ENCODE measurements at regions not wholly inside any gene's neighbourhood (a gene's known extent, or its start where the extent isn't known, plus 50 kb on each side); places are given as distances from the start of the nearest gene placed in this dataset.

- no peak for TF ChIP-seq RAD21 (IDR thresholded peaks at IDR 0.05; ENCODE audit: low read depth)
- TF ChIP-seq CEBPB (IDR thresholded peaks at IDR 0.05) = no peak
- no peak for TF ChIP-seq TCF12 (IDR thresholded peaks at IDR 0.05; ENCODE audit: low read depth)
- no peak for TF ChIP-seq TEAD4 (IDR thresholded peaks at IDR 0.05)
- no peak for TF ChIP-seq YY1 (IDR thresholded peaks at IDR 0.05; ENCODE audit: low read depth)
- TF ChIP-seq CREB1 (IDR thresholded peaks at IDR 0.05; ENCODE audit: low read depth) = no peak
- TF ChIP-seq EP300 (IDR thresholded peaks at IDR 0.05; ENCODE audit: borderline replicate concordance) = no peak
- no peak for TF ChIP-seq ZBTB7A (IDR thresholded peaks at IDR 0.05; ENCODE audit: low read depth)
Observed at GRCh38 chr1:78279051-78279450, 211.7 kb upstream of the PTGFR start.

GRCh38 chr1:78280626-78281025 lies 210.1 kb upstream of the PTGFR start:
- TF ChIP-seq YY1 (IDR thresholded peaks at IDR 0.05; ENCODE audit: low read depth) (no peak), NFIC (IDR thresholded peaks at IDR 0.05) (no peak)

GRCh38 chr1:78281580-78281979 lies 209.2 kb upstream of the PTGFR start:
- no peak for TF ChIP-seq USF1 (IDR thresholded peaks at IDR 0.05)
- TF ChIP-seq MAX (IDR thresholded peaks at IDR 0.05) = no peak
- no peak for TF ChIP-seq YY1 (IDR thresholded peaks at IDR 0.05; ENCODE audit: low read depth)
- no peak for TF ChIP-seq EGR1 (IDR thresholded peaks at IDR 0.05)
- TF ChIP-seq RAD21 (IDR thresholded peaks at IDR 0.05; ENCODE audit: low read depth) = no peak
- TF ChIP-seq REST (IDR thresholded peaks at IDR 0.05; ENCODE audit: low read depth) = no peak
- TF ChIP-seq FOXM1 (IDR thresholded peaks at IDR 0.05; ENCODE audit: borderline replicate concordance, low read depth) = no peak
- no peak for TF ChIP-seq TCF12 (IDR thresholded peaks at IDR 0.05; ENCODE audit: low read depth)
- no peak for TF ChIP-seq CEBPB (IDR thresholded peaks at IDR 0.05)
- TF ChIP-seq TAF1 (IDR thresholded peaks at IDR 0.05; ENCODE audit: low read depth) = no peak
- TF ChIP-seq NFIC (IDR thresholded peaks at IDR 0.05) = no peak
- no peak for TF ChIP-seq ZBTB7A (IDR thresholded peaks at IDR 0.05; ENCODE audit: low read depth)
- no peak for TF ChIP-seq TEAD4 (IDR thresholded peaks at IDR 0.05)
- no peak for TF ChIP-seq EP300 (IDR thresholded peaks at IDR 0.05; ENCODE audit: borderline replicate concordance)
- no peak for TF ChIP-seq CREB1 (IDR thresholded peaks at IDR 0.05; ENCODE audit: low read depth)

- TF ChIP-seq EP300 (IDR thresholded peaks at IDR 0.05; ENCODE audit: borderline replicate concordance) (no peak), CEBPB (IDR thresholded peaks at IDR 0.05) (no peak), TCF12 (IDR thresholded peaks at IDR 0.05; ENCODE audit: low read depth) (no peak), TAF1 (IDR thresholded peaks at IDR 0.05; ENCODE audit: low read depth) (no peak), REST (IDR thresholded peaks at IDR 0.05; ENCODE audit: low read depth) (no peak), RAD21 (IDR thresholded peaks at IDR 0.05; ENCODE audit: low read depth) (no peak), USF1 (IDR thresholded peaks at IDR 0.05) (no peak), TEAD4 (IDR thresholded peaks at IDR 0.05) (no peak), EGR1 (IDR thresholded peaks at IDR 0.05) (no peak), NFIC (IDR thresholded peaks at IDR 0.05) (no peak), FOXM1 (IDR thresholded peaks at IDR 0.05; ENCODE audit: borderline replicate concordance, low read depth) (no peak)
Observed at GRCh38 chr1:78283691-78284090, 207.1 kb upstream of the PTGFR start.

- no peak for TF ChIP-seq REST (IDR thresholded peaks at IDR 0.05; ENCODE audit: low read depth)
- TF ChIP-seq EGR1 (IDR thresholded peaks at IDR 0.05) = no peak
- TF ChIP-seq USF1 (IDR thresholded peaks at IDR 0.05) = no peak
- TF ChIP-seq CEBPB (IDR thresholded peaks at IDR 0.05) = no peak
- no peak for TF ChIP-seq RAD21 (IDR thresholded peaks at IDR 0.05; ENCODE audit: low read depth)
- no peak for TF ChIP-seq FOXM1 (IDR thresholded peaks at IDR 0.05; ENCODE audit: borderline replicate concordance, low read depth)
- TF ChIP-seq NFIC (IDR thresholded peaks at IDR 0.05) = no peak
- TF ChIP-seq ZBTB7A (IDR thresholded peaks at IDR 0.05; ENCODE audit: low read depth) = no peak
- no peak for TF ChIP-seq MAX (IDR thresholded peaks at IDR 0.05)
- no peak for TF ChIP-seq CREB1 (IDR thresholded peaks at IDR 0.05; ENCODE audit: low read depth)
- no peak for TF ChIP-seq TCF12 (IDR thresholded peaks at IDR 0.05; ENCODE audit: low read depth)
- TF ChIP-seq TEAD4 (IDR thresholded peaks at IDR 0.05) = no peak
- no peak for TF ChIP-seq EP300 (IDR thresholded peaks at IDR 0.05; ENCODE audit: borderline replicate concordance)
- no peak for TF ChIP-seq TAF1 (IDR thresholded peaks at IDR 0.05; ENCODE audit: low read depth)
- no peak for TF ChIP-seq YY1 (IDR thresholded peaks at IDR 0.05; ENCODE audit: low read depth)
Observed at GRCh38 chr1:78284354-78284753, 206.4 kb upstream of the PTGFR start.
